Thymus (tissue), 11 donors: ENCODE measurements at regions not wholly inside any gene's neighbourhood (a gene's known extent, or its start where the extent isn't known, plus 50 kb on each side); places are given as distances from the start of the nearest gene placed in this dataset.

Experiments used
- DNase-seq, 9 donors: peaks; one replicate each; pipeline ENCODE4 v3.0.0-alpha.2; 2013; ENCODE audit warnings: low spot score in 9 of 9, low read depth in 6 of 9, missing footprints in 1 of 9
- H3K27ac ChIP-seq, 2 donors: one replicate each; pipeline ENCODE4 v1.5.1; 2013; ENCODE audit warnings: control low read depth in 1 of 2, low read depth in 1 of 2, low read length in 1 of 2, mild to moderate bottlenecking in 1 of 2, moderate library complexity in 1 of 2
- H3K27me3 ChIP-seq, 2 donors: one replicate each; pipeline ENCODE4 v1.5.1; 2013; ENCODE audit warnings: low read length in 1 of 2; ENCODE audit not compliant: control insufficient read depth in 2 of 2, insufficient read depth in 1 of 2
- H3K36me3 ChIP-seq, 2 donors: one replicate each; pipeline ENCODE4 v1.5.1; 2013; ENCODE audit warnings: low read length in 1 of 2, mild to moderate bottlenecking in 1 of 2, moderate library complexity in 1 of 2; ENCODE audit not compliant: control insufficient read depth in 2 of 2, insufficient read depth in 2 of 2
- H3K4me1 ChIP-seq, 2 donors: one replicate each; pipeline ENCODE4 v1.5.1; 2013; ENCODE audit warnings: low read length in 2 of 2; ENCODE audit not compliant: control insufficient read depth in 2 of 2, insufficient read depth in 2 of 2
- H3K4me3 ChIP-seq, 2 donors: one replicate each; pipeline ENCODE4 v1.5.1; 2013; ENCODE audit warnings: low read length in 2 of 2, control low read depth in 1 of 2, mild to moderate bottlenecking in 1 of 2
- H3K9me3 ChIP-seq, 2 donors: one replicate each; pipeline ENCODE4 v1.5.1; 2013; ENCODE audit warnings: low read length in 1 of 2, mild to moderate bottlenecking in 1 of 2; ENCODE audit not compliant: control insufficient read depth in 2 of 2, insufficient read depth in 1 of 2
- WGBS: extraction: QIAGEN DNeasy Blood & Tissue Kit; methylation state at CpG from one replicate; pipeline ENCODE4 v1.1.7; 2013; 5-methylcytosine and 5-hydroxymethylcytosine counted together
- donor health status: healthy.

GRCh38 chr11:104764710-104765045, 133.6 kb downstream of the CASP12 start:
- 96% methylated on average over 1 of the region's 1 CpG for WGBS
- H3K27ac ChIP-seq, result no peak overlapping the region
- no peaks in the 10 kb centered on the region for H3K27me3 ChIP-seq
- no peaks in the 10 kb centered on the region for H3K36me3 ChIP-seq
- no peaks in the 10 kb centered on the region for H3K9me3 ChIP-seq
- H3K4me1 ChIP-seq, result no peaks in the 10 kb centered on the region
- DNase-seq, result no peak
- H3K4me3 ChIP-seq, result no peak overlapping the region

GRCh38 chr11:104763930-104764709, 134.1 kb downstream of the CASP12 start:
- 92% methylated on average over 5 of the region's 5 CpGs for WGBS
- Histone ChIP-seq H3K4me1 (no peaks in the 10 kb centered on the region), H3K4me3 (no peak overlapping the region), H3K36me3 (no peaks in the 10 kb centered on the region), H3K27ac (no peak overlapping the region), H3K27me3 (no peaks in the 10 kb centered on the region), H3K9me3 (no peaks in the 10 kb centered on the region)
- DNase-seq, result no peak

DNA sequence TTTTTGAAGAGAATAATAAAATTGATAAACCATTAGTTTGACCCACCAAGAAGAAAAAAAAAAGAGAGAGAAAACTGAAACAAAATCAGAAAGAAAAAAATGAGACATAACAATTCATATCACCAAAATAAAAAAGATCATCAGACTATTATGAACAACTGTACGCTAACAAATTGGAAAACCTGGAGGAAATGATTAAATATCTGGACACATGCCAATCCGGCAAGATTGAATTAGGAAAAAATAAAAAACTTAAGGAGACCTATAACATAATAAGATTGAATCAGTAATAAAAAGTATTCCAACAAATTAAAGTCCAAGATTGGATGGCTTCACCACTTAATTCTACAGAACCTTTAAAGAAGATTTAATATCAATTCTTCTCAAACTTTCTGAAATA, 136.7 kb downstream of the CASP12 start:
- Histone ChIP-seq H3K4me1 (no peaks in the 10 kb centered on the region), H3K27ac (no peak overlapping the region), H3K27me3 (no peaks in the 10 kb centered on the region), H3K4me3 (no peak overlapping the region), H3K9me3 (peaks cover 0 to 8% of the 10 kb centered on the region in 2 donors), H3K36me3 (no peaks in the 10 kb centered on the region)
- no peak for DNase-seq
- 97% methylated on average over 2 of the region's 2 CpGs for whole genome bisulfite sequencing

- Histone ChIP-seq H3K36me3 (no peaks in the 10 kb centered on the region), H3K9me3 (peaks cover 0 to 8% of the 10 kb centered on the region in 2 donors), H3K4me1 (no peaks in the 10 kb centered on the region), H3K27me3 (no peaks in the 10 kb centered on the region), H3K4me3 (no peak overlapping the region), H3K27ac (no peak overlapping the region)
- 93% methylated on average over 1 of the region's 1 CpG for WGBS
- DNase-seq, result no peak
Measured at GRCh38 chr11:104759464-104759863, 138.8 kb downstream of the CASP12 start.

- no peak for DNase-seq
- Histone ChIP-seq H3K27ac (no peak overlapping the region), H3K9me3 (no peaks in the 10 kb centered on the region), H3K27me3 (no peaks in the 10 kb centered on the region), H3K4me3 (no peak overlapping the region), H3K36me3 (no peaks in the 10 kb centered on the region), H3K4me1 (no peaks in the 10 kb centered on the region)
- WGBS, result 83% methylated on average over 3 of the region's 3 CpGs
Measured at GRCh38 chr11:104738918-104739317, 159.3 kb downstream of the CASP12 start.

GRCh38 chr11:104738208-104738607, 160.1 kb downstream of the CASP12 start:
- Histone ChIP-seq H3K27me3 (no peaks in the 10 kb centered on the region), H3K36me3 (no peaks in the 10 kb centered on the region), H3K9me3 (no peaks in the 10 kb centered on the region), H3K27ac (no peak overlapping the region), H3K4me1 (no peaks in the 10 kb centered on the region), H3K4me3 (no peak overlapping the region)
- no peak for DNase-seq
- 93% methylated on average over 4 of the region's 4 CpGs for WGBS

GRCh38 chr11:104736502-104736901, 161.8 kb downstream of the CASP12 start:
- Histone ChIP-seq H3K36me3 (no peaks in the 10 kb centered on the region), H3K27ac (no peak overlapping the region), H3K27me3 (no peaks in the 10 kb centered on the region), H3K4me1 (no peaks in the 10 kb centered on the region), H3K4me3 (no peak overlapping the region), H3K9me3 (no peaks in the 10 kb centered on the region)
- DNase-seq, result no peak
- 54% methylated on average over 2 of the region's 2 CpGs for WGBS

DNA sequence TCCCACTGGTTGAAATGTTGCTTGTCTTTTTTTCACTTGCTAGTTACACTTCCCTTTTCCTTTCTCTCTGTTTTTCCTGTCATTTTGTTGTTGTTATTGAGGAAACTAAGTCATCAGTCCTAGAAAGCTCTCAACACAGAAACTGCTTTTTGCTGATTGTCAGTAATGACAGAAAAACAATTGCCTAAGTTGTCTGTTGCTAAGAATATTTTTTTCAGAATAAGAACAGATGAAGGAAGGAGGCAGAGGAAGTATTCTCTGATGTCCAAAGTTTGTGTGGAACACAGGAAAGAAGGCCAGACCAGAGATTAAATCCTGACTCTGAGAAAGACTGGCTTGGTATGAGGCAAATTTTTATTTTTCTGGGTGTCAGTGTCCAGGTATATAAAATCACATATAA, 163.3 kb downstream of the CASP12 start:
- no peaks in the 10 kb centered on the region for H3K4me1 ChIP-seq
- H3K27me3 ChIP-seq, result no peaks in the 10 kb centered on the region
- H3K36me3 ChIP-seq, result no peaks in the 10 kb centered on the region
- H3K4me3 ChIP-seq, result no peak overlapping the region
- DNase-seq, result no peak
- H3K27ac ChIP-seq, result no peak overlapping the region
- H3K9me3 ChIP-seq, result no peaks in the 10 kb centered on the region

GRCh38 chr11:104731890-104732289, 166.4 kb downstream of the CASP12 start:
- Histone ChIP-seq H3K9me3 (no peaks in the 10 kb centered on the region), H3K4me3 (no peak overlapping the region), H3K36me3 (no peaks in the 10 kb centered on the region), H3K27me3 (no peaks in the 10 kb centered on the region), H3K27ac (no peak overlapping the region), H3K4me1 (no peaks in the 10 kb centered on the region)
- WGBS, result 99% methylated on average over 1 of the region's 1 CpG
- no peak for DNase-seq
